ENCODE measurements at regions not wholly inside any gene's neighbourhood (a gene's known extent, or its start where the extent isn't known, plus 50 kb on each side); places are given as distances from the start of the nearest gene placed in this dataset.

DNA sequence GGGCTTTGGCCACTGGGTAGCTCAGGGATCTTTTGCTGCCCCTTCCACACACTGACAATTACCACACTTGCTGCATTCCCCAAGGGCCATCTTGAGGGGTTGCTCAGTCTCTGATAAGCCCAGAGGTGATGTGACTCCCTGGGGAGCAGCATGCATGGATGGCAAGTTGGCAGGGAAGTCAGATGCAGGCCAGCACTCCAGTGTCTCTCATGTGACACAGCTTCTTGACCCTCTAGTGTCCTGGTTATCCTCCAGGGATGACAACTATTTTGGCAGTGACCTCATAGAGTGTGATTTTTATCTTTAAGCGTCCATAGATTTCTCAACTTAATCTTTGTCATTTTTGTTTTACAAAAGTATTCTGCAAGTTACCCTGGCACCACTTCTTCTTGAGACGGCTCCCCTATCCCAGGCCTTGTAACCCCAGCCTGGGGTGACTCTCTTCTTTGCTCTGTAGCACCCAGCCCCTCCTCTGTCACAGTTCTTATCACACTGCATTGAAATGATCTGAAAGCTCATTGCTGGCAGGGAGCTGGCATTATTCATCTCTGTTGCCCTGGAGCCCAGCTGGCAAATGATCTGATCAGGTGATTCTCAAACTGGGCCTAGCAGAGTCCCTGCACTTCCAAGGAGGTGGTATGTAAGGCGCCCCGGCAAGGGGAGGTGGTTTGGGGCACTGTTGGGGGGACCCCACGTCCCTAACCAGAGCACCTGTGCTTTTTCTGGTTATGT is 72.6 kb downstream of the TENT5C start:
- DNase-seq = no peak
- Mint-ChIP-seq H3K9me3 (no peaks in the 10 kb centered on the region), H3K36me3 (ENCODE audit: insufficient read depth) (no peaks in the 10 kb centered on the region), H3K4me3 (no peak overlapping the region), H3K27me3 (ENCODE audit: low read depth) (no peaks in the 10 kb centered on the region), H3K4me1 (ENCODE audit: low read depth) (peaks cover 13% of the 10 kb centered on the region)
- ATAC-seq = no peak

DNA sequence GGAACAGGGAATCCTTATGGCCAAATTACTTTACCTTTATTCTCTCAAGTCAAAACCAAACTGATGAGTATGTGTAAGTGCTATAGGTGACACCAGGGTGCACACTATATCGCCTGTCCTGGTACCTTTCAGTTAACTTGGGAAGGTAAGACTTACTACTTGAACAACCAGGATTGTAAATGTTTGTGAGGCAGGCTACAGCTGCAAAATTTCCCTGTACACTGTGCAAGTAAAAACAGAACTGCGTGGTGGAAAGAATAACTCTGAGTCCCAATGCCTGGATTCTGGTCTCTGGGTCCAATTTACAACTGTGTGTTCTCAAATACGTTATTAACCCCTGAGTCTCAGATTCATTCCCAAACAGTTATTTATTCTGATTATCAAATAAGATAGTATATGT is 73.5 kb downstream of the TENT5C start:
- Mint-ChIP-seq H3K9me3 (no peaks in the 10 kb centered on the region), H3K27me3 (ENCODE audit: low read depth) (no peaks in the 10 kb centered on the region), H3K4me1 (ENCODE audit: low read depth) (peaks cover 5% of the 10 kb centered on the region), H3K4me3 (no peak overlapping the region), H3K36me3 (ENCODE audit: insufficient read depth) (no peaks in the 10 kb centered on the region)
- ATAC-seq (no peak), DNase-seq (no peak)

DNA sequence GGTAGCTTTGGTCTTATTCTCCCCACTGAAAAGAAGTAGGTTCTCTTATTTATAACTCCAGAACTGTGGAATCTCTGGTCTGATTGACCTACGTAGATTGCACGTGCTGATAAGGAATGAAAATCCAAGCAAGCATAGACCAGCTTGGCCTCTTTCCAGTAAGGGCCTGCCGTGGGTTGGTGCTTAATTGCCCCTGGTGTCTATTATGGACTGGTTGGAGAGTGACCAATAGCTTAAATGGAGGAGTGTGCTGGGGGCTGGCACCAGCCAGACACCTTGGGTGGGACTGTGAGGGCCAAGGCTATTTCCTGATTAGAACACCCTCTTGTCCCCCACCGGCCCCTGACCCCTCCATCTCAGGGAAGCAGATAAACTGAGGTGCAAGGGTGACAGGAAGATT is 74.0 kb downstream of the TENT5C start:
- Mint-ChIP-seq H3K36me3 (ENCODE audit: insufficient read depth) (no peaks in the 10 kb centered on the region), H3K4me3 (no peak overlapping the region), H3K27me3 (ENCODE audit: low read depth) (no peaks in the 10 kb centered on the region), H3K4me1 (ENCODE audit: low read depth) (no peaks in the 10 kb centered on the region), H3K9me3 (no peaks in the 10 kb centered on the region)
- DNase-seq (no peak), ATAC-seq (no peak)

DNA sequence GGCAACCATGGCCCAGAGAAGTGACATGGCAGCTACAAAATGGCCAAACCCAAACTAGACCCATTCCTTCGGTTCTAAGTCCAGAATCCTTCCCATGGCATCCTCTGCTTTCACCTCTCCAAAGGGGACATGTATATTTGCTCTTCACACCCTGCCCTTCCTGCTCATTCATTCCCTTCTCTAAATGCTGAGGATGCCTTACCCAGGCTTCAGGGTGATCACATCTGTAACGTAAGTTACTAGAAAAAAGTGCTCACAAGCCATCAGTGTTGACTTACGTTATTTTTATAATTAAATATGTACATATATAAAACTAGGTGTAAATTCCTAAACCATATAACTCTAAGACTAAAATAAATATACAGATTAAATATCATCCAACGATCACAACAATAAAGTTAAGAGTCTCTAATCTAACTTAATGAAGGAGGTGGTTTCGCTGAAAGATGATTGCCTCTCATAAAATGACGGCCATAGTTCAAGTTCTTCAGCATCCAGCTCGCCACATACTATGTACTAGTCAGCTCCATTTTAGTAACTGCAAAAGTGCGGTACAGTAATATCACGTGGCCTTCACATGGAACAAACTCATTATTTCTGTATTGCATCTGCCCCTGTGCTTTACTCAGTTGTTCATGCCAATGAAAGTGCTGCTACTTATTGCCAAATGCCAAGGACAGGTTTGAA is 74.6 kb downstream of the TENT5C start:
- Mint-ChIP-seq H3K4me1 (ENCODE audit: low read depth) (no peaks in the 10 kb centered on the region), H3K4me3 (no peak overlapping the region)
- DNase-seq = no peak

DNA sequence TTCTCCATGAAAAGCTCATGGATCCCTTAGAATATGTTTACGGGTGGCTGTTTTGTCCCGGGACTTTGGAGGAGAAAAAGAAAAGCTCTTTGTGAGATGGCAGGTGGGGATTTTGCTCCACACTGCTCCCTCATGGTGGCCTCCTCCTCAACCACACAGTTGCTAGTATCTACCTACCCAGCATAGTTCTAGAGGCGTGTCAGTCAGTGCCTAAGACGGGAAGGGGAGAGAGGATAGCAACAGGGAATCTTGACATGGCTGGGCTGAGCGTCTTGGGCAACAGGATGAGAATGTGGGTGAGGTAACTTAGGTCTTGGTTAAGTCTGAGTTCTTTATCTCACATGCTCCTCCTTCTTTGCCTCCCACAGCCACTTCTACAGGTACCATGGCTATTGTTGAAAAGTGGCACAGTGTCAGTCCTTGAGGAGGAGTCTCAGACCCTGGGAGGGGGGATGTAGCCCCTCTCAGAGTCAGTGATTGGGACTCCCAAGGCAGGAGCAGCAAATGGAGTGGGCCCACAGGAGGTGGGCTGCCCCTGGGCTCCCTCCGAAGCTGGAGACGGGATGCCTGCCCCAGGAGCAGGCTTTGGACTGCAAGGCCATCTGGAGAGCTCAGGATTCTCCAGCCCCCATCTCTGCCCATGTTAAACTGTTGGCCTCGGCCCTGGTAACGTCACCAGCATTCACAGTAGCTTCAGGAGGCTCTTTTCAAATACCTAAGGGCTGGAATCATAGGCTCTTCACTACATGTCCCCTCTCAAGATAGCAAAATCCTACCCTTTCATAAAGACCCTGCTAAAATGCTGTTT is 75.4 kb downstream of the TENT5C start:
- no peaks in the 10 kb centered on the region for H3K36me3 Mint-ChIP-seq (ENCODE audit: insufficient read depth)
- no peaks in the 10 kb centered on the region for H3K4me1 Mint-ChIP-seq (ENCODE audit: low read depth)
- H3K27me3 Mint-ChIP-seq (ENCODE audit: low read depth) = no peaks in the 10 kb centered on the region
- H3K4me3 Mint-ChIP-seq = no peak overlapping the region
- no peak for DNase-seq
- H3K9me3 Mint-ChIP-seq = no peaks in the 10 kb centered on the region
- no peak for ATAC-seq

More for the DNA sequence above, 74.6 kb downstream of the TENT5C start:
- Mint-ChIP-seq H3K36me3 (ENCODE audit: insufficient read depth) (no peaks in the 10 kb centered on the region), H3K9me3 (no peaks in the 10 kb centered on the region), H3K27me3 (ENCODE audit: low read depth) (no peaks in the 10 kb centered on the region)
- ATAC-seq = no peak

DNA sequence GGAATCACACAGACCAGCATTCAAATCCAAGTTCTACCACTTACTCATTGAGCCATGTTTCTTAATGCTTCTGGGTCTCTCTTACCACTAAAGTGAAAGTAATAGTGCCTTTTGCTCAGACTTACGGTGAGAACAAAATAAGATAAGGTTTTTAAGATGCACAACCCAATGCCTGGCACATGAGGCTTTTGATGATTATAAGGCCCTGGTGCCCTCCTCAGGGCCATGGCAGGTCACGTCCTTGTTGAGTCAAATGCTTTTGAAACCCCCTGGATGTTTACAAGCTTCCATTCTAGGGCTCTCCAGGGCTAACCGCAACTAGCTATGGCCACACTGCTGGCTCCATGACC is 76.0 kb downstream of the TENT5C start:
- DNase-seq (no peak), ATAC-seq (no peak)
- Mint-ChIP-seq H3K4me1 (ENCODE audit: low read depth) (no peaks in the 10 kb centered on the region), H3K4me3 (no peak overlapping the region), H3K9me3 (no peaks in the 10 kb centered on the region), H3K36me3 (ENCODE audit: insufficient read depth) (no peaks in the 10 kb centered on the region), H3K27me3 (ENCODE audit: low read depth) (no peaks in the 10 kb centered on the region)

DNA sequence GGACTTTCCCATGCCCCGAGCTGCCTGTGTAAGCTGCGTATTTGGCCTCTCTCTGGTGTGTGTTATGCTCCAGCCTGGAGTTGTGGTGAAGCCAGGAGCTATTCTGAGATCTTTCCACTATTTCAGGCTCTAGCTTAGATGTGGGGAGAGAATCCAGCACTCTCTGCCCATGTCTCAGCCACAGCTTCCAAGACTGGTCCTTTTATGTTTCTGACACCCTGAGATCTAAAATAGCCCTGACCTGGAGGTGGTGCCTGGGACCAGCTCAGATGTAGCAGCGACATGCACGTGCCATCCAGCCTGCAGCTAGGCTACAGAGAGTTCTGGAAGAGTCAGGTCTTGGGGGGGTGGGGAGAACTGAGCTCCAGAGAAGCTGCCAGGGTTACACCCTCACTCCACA is 76.5 kb downstream of the TENT5C start:
- ATAC-seq (no peak), DNase-seq (no peak)
- Mint-ChIP-seq H3K4me3 (no peak overlapping the region), H3K36me3 (ENCODE audit: insufficient read depth) (no peaks in the 10 kb centered on the region), H3K4me1 (ENCODE audit: low read depth) (no peaks in the 10 kb centered on the region), H3K9me3 (no peaks in the 10 kb centered on the region), H3K27me3 (ENCODE audit: low read depth) (no peaks in the 10 kb centered on the region)

DNA sequence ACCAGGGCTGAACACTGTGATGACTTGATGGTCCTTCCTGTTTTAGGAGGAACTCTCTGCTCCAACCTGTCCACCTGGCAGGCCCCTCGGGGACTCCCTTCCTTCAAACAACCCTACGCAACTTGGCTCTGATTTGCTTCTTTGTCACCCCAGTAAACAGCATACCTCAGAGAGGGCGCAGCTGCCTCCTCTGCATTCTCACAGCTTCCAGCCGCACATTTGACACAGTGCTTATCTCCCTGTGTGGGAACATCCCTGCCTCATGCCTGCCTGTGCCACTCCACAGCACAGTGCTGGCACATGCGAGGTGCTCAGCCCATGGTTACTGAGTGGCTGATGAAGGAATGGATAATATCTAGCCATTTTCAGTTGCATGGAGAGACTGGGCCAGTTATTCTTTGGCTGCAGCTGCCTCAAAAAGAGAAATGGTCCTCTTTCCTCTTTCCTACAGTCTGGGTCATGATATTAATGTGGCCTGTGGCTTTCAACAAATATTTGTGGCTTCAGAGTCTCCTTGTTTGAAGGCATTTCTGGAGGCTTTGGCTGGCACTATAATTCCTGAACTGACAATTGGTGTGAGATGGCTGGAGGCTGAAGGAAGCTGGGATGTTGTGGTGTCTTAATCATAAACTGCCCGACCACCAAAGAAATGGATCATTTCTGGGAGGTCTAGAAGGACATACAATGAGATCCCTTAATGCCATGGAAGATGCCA is 77.9 kb downstream of the TENT5C start:
- ATAC-seq (no peak), DNase-seq (no peak)
- no peaks in the 10 kb centered on the region for H3K9me3 Mint-ChIP-seq
- peaks cover 1% of the 10 kb centered on the region for H3K27me3 Mint-ChIP-seq (ENCODE audit: low read depth)
- H3K4me3 Mint-ChIP-seq = no peak overlapping the region
- peaks cover under 1% of the 10 kb centered on the region for H3K36me3 Mint-ChIP-seq (ENCODE audit: insufficient read depth)
- no peaks in the 10 kb centered on the region for H3K4me1 Mint-ChIP-seq (ENCODE audit: low read depth)

DNA sequence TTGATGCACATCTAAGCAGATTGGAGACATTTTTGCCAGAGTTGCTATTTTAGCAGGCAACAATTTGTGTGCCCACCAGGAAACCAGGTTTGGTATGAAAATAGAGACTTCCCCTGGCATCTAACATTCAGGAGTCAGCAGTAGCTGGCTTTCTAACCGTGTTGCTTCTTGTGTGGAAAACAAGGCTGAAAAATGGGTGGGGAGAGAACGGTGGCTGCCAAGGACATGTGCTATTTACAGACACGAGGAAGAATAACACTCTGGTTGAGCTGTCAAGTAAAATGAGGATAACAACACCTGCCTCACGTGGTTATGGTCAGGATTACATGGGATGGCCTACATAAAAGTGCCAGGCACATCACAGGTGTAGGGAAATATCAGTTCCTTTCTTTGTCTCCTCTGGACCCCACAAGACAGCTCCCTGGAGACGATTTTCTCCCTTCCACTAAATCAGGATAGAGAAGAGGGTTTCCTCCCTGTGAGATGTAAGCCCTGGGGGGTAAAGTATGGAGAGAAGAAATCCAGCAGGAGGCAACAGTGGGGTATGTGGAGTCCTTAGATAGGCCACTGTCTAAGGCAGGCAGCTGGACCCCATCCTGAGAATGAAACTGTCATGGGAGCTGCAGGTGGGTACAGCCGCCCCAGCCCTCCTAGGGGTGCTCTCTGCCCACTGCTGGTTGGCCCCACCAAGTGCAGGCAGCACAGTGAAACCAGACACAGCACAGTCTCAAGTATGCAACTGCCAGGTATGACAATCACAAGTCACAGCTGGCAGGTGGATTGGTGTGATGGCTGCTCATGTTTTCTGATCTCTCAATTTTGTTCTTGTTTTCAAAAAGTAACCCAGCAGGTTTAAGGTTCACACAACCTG is 80.3 kb downstream of the TENT5C start:
- peaks cover 1% of the 10 kb centered on the region for H3K36me3 Mint-ChIP-seq (ENCODE audit: insufficient read depth)
- H3K4me1 Mint-ChIP-seq (ENCODE audit: low read depth) = no peaks in the 10 kb centered on the region
- no peaks in the 10 kb centered on the region for H3K9me3 Mint-ChIP-seq
- H3K4me3 Mint-ChIP-seq = no peak overlapping the region
- no peak for ATAC-seq
- no peak for DNase-seq
- peaks cover 4% of the 10 kb centered on the region for H3K27me3 Mint-ChIP-seq (ENCODE audit: low read depth)

DNA sequence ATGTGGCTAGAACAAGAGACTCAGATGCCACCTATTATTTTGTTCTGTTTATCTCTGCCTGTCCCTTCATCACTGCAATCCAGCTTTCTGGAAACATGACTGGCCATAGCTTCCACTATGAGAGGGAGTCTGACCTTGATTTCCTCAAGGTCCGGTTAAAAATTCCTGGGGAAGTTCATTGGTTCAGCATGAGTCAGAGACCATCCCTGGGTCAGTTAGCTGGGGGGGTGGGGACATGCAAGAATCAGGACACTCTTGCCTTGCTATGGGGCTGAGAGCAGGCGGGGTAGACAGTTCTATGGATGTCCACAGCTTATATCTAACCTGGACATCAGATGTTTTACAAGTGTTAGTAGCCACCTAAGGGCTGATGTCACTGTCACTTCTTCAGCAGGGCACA is 81.1 kb downstream of the TENT5C start:
- DNase-seq (no peak), ATAC-seq (no peak)
- Mint-ChIP-seq H3K9me3 (no peaks in the 10 kb centered on the region), H3K27me3 (ENCODE audit: low read depth) (peaks cover 4% of the 10 kb centered on the region), H3K4me3 (no peak overlapping the region), H3K36me3 (ENCODE audit: insufficient read depth) (peaks cover 1% of the 10 kb centered on the region), H3K4me1 (ENCODE audit: low read depth) (no peaks in the 10 kb centered on the region)

DNA sequence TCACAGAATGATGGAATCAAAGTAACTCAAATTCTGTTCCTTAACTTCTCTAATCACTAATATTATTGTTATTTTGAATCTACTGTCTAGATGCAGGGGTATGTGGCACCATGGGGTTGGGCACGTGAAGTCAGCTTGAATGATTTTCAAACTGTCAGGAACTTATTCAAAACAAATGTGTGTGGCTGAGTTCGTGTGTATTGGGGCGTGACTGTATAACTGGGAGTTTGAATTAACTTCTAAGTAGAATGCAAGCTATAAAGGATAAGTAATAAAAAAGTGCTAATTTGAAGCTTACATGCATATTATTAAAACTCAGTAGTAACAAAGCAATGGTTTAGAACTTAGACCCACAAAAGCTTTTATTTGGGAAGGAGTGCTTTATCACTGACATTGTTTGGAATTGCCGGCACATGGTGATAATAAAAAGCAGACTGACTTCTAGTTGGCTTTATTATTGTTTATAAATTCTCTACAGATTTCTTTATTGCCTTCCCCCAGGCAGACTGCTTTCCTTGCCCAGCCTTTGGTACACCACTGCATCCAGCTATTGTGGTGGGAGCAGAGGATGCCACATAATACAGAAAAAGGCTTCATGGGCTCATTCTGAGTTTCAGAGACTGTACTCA is 84.3 kb downstream of the TENT5C start:
- Mint-ChIP-seq H3K4me3 (no peak overlapping the region), H3K27me3 (ENCODE audit: low read depth) (peaks cover 8% of the 10 kb centered on the region), H3K36me3 (ENCODE audit: insufficient read depth) (peaks cover 1% of the 10 kb centered on the region), H3K4me1 (ENCODE audit: low read depth) (no peaks in the 10 kb centered on the region), H3K9me3 (no peaks in the 10 kb centered on the region)
- no peak for ATAC-seq
- DNase-seq = no peak

DNA sequence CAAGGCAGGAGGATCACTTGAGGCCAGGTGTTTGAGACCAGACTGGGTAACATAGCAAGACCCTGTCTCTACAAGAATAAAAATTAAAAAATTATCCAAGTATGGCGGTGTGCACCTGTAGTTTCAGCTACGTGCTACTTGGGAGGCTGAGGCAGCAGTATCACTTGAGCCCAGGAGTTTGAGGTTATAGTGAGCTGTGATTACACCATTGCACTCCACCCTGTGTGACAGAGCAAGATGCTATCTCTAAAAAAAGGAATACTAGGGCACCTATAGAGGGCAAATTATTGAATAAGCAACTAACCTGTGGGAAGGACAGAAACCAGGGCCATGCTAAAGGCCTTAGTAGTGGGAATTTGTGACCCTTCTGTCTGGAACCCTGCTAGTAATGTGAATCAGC is 86.1 kb downstream of the TENT5C start:
- H3K9me3 Mint-ChIP-seq = no peaks in the 10 kb centered on the region

DNA sequence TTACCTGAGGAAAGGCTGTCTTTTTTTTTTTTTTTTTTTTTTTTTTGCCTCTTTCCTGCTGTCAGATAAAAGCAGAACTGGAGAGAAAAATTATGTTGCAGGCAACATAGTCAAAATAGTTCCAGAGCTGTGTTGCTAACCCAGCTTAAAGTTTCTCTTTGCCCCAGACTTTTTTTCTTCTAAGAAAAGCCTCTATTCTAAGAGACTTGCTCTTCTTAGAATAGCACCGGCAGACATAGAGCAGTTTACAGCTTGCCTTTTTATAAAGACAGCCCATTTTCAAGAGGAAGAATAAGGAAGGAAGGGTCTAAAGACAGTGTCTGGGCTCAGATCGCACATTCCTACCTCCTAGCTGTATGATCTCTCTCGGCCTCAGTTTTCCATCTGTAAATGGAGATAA is 88.7 kb downstream of the TENT5C start:
- ATAC-seq = no peak
- peaks cover 13% of the 10 kb centered on the region for H3K27me3 Mint-ChIP-seq (ENCODE audit: low read depth)
- H3K4me1 Mint-ChIP-seq (ENCODE audit: low read depth) = no peaks in the 10 kb centered on the region
- no peaks in the 10 kb centered on the region for H3K9me3 Mint-ChIP-seq
- no peaks in the 10 kb centered on the region for H3K36me3 Mint-ChIP-seq (ENCODE audit: insufficient read depth)
- H3K4me3 Mint-ChIP-seq = no peak overlapping the region
- DNase-seq = no peak

More for the DNA sequence above, 86.1 kb downstream of the TENT5C start:
- Mint-ChIP-seq H3K4me1 (ENCODE audit: low read depth) (no peaks in the 10 kb centered on the region), H3K4me3 (no peak overlapping the region), H3K27me3 (ENCODE audit: low read depth) (peaks cover 12% of the 10 kb centered on the region), H3K36me3 (ENCODE audit: insufficient read depth) (peaks cover 1% of the 10 kb centered on the region)
- DNase-seq = no peak
- ATAC-seq = no peak
